T-cell (primary cell): ENCODE measurements at regions not wholly inside any gene's neighbourhood (a gene's known extent, or its start where the extent isn't known, plus 50 kb on each side); places are given as distances from the start of the nearest gene placed in this dataset.

Source experiments
- ATAC-seq, 4 experiments: fragments of 200-7000 bp in 3 of 4; fragments of 150-1000 bp in 1 of 4; cut with Tn5 transposase; replicated peaks in 1 of 4; 1 replicate in 3 of 4; 2 replicates in 1 of 4; pipeline ENCODE4 v1.10.0; 2021; ENCODE audit warnings: moderate library complexity in 3 of 4, mild to moderate bottlenecking in 2 of 4, moderate number of reproducible peaks in 1 of 4
- CTCF ChIA-PET, 2 donors: fragments of 300-600 bp; sonication (Branson Sonifier 250); formaldehyde crosslinking; loops; one replicate each; lab custom pipeline; 2022; ENCODE audit warnings: antibody characterized with exemption in 2 of 2; lab: Charles Lee
- POLR2A ChIA-PET, 2 donors: fragments of 300-600 bp; sonication (Branson Sonifier 250); formaldehyde crosslinking; loops; one replicate each; lab custom pipeline; 2022; ENCODE audit warnings: antibody characterized with exemption in 2 of 2; lab: Charles Lee
- DNase-seq, 35 experiments: peaks; one replicate each; pipeline versions ENCODE4 v3.0.0 to v3.0.0-alpha.2; 2013 to 2023
- H3K27ac ChIP-seq: one replicate; pipeline ENCODE4 v1.5.1; 2013; ENCODE audit warnings: low read length
- H3K27me3 ChIP-seq, 2 experiments: replicated peaks in 1 of 2; 1 replicate in 1 of 2; 2 replicates in 1 of 2; pipeline versions ENCODE4 v1.6.1 to v1.7.0; 2013; ENCODE audit warnings: low read length in 1 of 2, mixed read lengths in 1 of 2; ENCODE audit not compliant: control insufficient read depth in 2 of 2, insufficient read depth in 2 of 2; ENCODE audit errors: extremely low read depth in 1 of 2
- H3K36me3 ChIP-seq, 2 donors: 1 replicate in 1 of 2; 2 replicates in 1 of 2; pipeline versions ENCODE4 v1.6.1 to v1.7.0; 2013; ENCODE audit warnings: low read length in 1 of 2; ENCODE audit not compliant: control insufficient read depth in 2 of 2, insufficient read depth in 1 of 2; ENCODE audit errors: extremely low read depth in 1 of 2
- H3K4me1 ChIP-seq, 2 experiments: 1 replicate in 1 of 2; 2 replicates in 1 of 2; pipeline versions ENCODE4 v1.6.1 to v1.7.0; 2013; ENCODE audit warnings: low read length in 2 of 2, mixed read lengths in 1 of 2; ENCODE audit not compliant: insufficient read depth in 2 of 2, control insufficient read depth in 1 of 2; ENCODE audit errors: extremely low read depth in 1 of 2
- H3K4me3 ChIP-seq, 2 donors: 1 replicate in 1 of 2; 2 replicates in 1 of 2; pipeline versions ENCODE4 v1.5.1 to v1.7.0; 2013; ENCODE audit warnings: mild to moderate bottlenecking in 2 of 2, low read length in 1 of 2, moderate library complexity in 1 of 2; ENCODE audit not compliant: control insufficient read depth in 1 of 2; ENCODE audit errors: extremely low read depth in 1 of 2
- H3K9me3 ChIP-seq: 2 replicates; pipeline ENCODE4 v1.7.0; 2013
- H3K27ac Mint-ChIP-seq, 2 donors: one replicate each; pipeline ENCODE4 v1.8.0; 2020 to 2021; ENCODE audit warnings: mild to moderate bottlenecking in 2 of 2, mixed read lengths in 2 of 2
- H3K27me3 Mint-ChIP-seq, 2 donors: one replicate each; pipeline ENCODE4 v1.8.0; 2021 to 2022; ENCODE audit warnings: mixed read lengths in 2 of 2
- H3K36me3 Mint-ChIP-seq: one replicate; pipeline ENCODE4 v1.8.0; 2021; ENCODE audit warnings: mixed read lengths
- H3K4me1 Mint-ChIP-seq, 3 donors: one replicate each; pipeline ENCODE4 v1.8.0; 2020 to 2022; ENCODE audit warnings: mixed read lengths in 3 of 3, mild to moderate bottlenecking in 1 of 3
- H3K4me3 Mint-ChIP-seq, 3 donors: one replicate each; pipeline ENCODE4 v1.8.0; 2020 to 2022; ENCODE audit warnings: mild to moderate bottlenecking in 3 of 3, mixed read lengths in 3 of 3, moderate library complexity in 3 of 3
- H3K9me3 Mint-ChIP-seq, 3 donors: one replicate each; pipeline ENCODE4 v1.8.0; 2020 to 2022; ENCODE audit warnings: mixed read lengths in 3 of 3
- WGBS: methylation state at CpG from one replicate; pipeline ENCODE4 v1.1.5; 2013; ENCODE audit warnings: missing lambda C conversion rate; ENCODE audit not compliant: insufficient coverage; 5-methylcytosine and 5-hydroxymethylcytosine counted together

DNA sequence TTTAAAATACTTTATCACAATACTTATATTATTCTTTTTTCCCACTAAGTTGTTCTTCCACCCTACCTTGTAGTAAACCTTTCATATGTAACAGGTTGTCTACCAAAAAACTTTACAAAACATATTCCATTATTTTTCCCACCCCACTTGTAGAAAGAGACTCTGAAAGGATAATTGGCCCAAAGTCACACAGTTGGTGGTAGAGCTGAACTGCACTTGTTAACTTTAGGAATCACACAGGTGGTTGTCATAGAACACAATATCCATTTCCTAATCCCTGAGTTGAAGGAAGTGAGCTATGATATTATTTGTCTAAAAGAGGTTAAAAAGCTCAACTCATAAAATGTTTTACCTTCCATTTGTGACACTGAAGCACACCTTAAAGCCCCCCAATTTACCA lies 188.8 kb upstream of the FOXP2 start:
- H3K27me3 ChIP-seq = peaks cover 0 to 2% of the 10 kb centered on the region in 2 experiments
- no peaks in the 10 kb centered on the region for H3K36me3 ChIP-seq
- Mint-ChIP-seq H3K36me3 (no peaks in the 10 kb centered on the region), H3K27ac (no peak overlapping the region), H3K27me3 (no peaks in the 10 kb centered on the region), H3K4me1 (no peaks in the 10 kb centered on the region), H3K4me3 (no peak overlapping the region), H3K9me3 (peaks cover 0 to 3% (median 0%) of the 10 kb centered on the region in 3 donors)
- ChIA-PET CTCF (no interaction called here), POLR2A (no interaction called here)
- no peak overlapping the region for H3K4me3 ChIP-seq
- DNase-seq (no peak), ATAC-seq (no peak)
- H3K9me3 ChIP-seq = no peaks in the 10 kb centered on the region
- H3K27ac ChIP-seq = no peak overlapping the region
- H3K4me1 ChIP-seq = no peaks in the 10 kb centered on the region

DNA sequence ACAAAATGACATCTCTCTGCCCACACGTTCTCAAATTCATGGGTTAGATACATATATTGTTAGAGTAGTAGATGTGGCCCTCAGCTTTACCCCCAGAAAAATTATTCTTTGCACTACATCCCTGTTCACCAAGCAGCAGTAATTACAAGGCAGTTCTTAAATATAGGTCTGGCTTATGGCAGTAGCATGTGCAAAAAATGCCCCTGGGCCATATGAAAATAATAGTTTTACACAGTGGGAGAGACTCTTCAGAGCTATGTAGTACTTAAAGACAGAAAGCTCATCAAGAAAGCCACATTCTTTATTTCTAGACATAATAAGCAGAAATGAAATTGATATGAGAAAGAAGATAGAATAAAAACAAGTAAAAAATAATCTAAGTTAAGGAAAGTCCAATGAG lies 196.3 kb upstream of the FOXP2 start:
- H3K36me3 ChIP-seq = no peaks in the 10 kb centered on the region
- DNase-seq = no peak
- no peaks in the 10 kb centered on the region for H3K4me1 ChIP-seq
- Mint-ChIP-seq H3K27me3 (peaks cover 0 to 4% of the 10 kb centered on the region in 2 donors), H3K27ac (no peak overlapping the region), H3K4me1 (no peaks in the 10 kb centered on the region), H3K36me3 (no peaks in the 10 kb centered on the region), H3K9me3 (peaks cover 0 to 3% (median 0%) of the 10 kb centered on the region in 3 donors), H3K4me3 (no peak overlapping the region)
- no peaks in the 10 kb centered on the region for H3K27me3 ChIP-seq
- ATAC-seq = no peak
- no CpG with 5 or more reads among the region's 1 CpG for WGBS
- no peak overlapping the region for H3K4me3 ChIP-seq
- CTCF ChIA-PET = no interaction called here
- no peak overlapping the region for H3K27ac ChIP-seq
- POLR2A ChIA-PET = no interaction called here
- no peaks in the 10 kb centered on the region for H3K9me3 ChIP-seq

DNA sequence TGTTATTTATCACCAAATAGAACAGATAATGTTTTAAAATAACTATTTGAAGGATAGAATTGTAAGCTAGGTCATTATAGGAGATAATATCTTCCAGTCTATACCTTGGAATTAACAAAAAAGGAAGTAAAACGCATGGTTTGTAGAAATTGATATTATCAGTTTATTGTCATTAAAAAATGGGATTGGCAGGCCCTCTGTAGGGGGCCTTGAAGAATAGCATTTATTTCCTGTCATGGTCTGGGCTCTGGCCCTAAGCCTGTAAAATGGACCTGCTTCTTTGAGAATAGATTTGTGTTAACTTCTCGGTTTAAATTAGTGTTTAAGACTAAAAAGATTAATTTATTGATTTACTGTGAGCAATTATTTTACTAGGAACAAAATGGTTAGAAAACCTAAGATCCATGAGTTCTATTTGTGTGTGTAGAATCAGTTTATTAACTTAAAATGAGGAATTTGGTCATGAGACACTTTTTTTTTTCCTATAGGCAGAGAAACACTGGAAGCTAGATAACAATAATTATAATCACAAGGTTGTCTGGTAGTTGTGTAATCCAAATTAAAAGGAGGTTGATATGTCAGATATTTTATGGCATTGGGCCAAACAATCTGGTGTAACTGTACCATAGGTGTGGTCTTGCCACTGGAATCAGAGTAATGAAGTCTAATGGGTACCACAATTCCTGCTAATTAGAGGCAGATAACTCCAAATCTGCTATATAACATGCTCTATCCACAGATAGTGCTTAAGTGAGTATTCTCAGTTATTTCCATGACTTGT lies 197.4 kb upstream of the FOXP2 start:
- no peaks in the 10 kb centered on the region for H3K36me3 Mint-ChIP-seq
- peaks cover 0 to 4% of the 10 kb centered on the region in 2 donors for H3K27me3 Mint-ChIP-seq
- Histone ChIP-seq H3K36me3 (no peaks in the 10 kb centered on the region), H3K9me3 (no peaks in the 10 kb centered on the region), H3K4me3 (no peak overlapping the region), H3K4me1 (no peaks in the 10 kb centered on the region), H3K27ac (no peak overlapping the region), H3K27me3 (no peaks in the 10 kb centered on the region)
- POLR2A ChIA-PET = no interaction called here
- CTCF ChIA-PET = no interaction called here
- peaks cover 0 to 3% (median 0%) of the 10 kb centered on the region in 3 donors for H3K9me3 Mint-ChIP-seq
- no peaks in the 10 kb centered on the region for H3K4me1 Mint-ChIP-seq
- no peak overlapping the region for H3K27ac Mint-ChIP-seq
- DNase-seq (no peak), ATAC-seq (no peak)
- WGBS = no CpG with 5 or more reads among the region's 2 CpGs
- no peak overlapping the region for H3K4me3 Mint-ChIP-seq

DNA sequence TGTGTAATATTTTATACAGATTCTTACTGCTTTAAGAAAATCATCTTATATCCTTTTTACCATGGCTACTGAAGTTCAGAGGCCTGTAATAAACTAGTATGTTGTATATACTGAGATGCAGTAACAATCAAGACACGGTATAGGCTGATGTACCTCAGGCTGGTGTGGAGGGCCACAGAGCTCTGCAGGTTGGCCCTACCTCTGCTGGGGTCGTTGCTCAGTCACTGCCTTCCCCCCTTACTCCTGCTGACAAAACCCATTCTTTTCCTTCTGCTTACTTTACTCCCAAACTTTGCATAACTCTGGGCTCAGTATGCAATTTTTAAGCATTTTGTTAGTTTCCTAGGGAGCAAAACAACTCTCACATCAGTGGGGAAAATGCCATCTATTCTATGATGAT lies 200.1 kb upstream of the FOXP2 start:
- Histone ChIP-seq H3K4me3 (no peak overlapping the region), H3K9me3 (no peaks in the 10 kb centered on the region), H3K27me3 (peaks cover 0 to 7% of the 10 kb centered on the region in 2 experiments), H3K27ac (no peak overlapping the region), H3K4me1 (no peaks in the 10 kb centered on the region), H3K36me3 (no peaks in the 10 kb centered on the region)
- ATAC-seq (no peak), DNase-seq (no peak)
- Mint-ChIP-seq H3K27ac (no peak overlapping the region), H3K27me3 (peaks cover under 1 to 1% of the 10 kb centered on the region in 2 donors), H3K4me1 (no peaks in the 10 kb centered on the region), H3K4me3 (no peak overlapping the region), H3K9me3 (no peaks in the 10 kb centered on the region), H3K36me3 (no peaks in the 10 kb centered on the region)
- ChIA-PET CTCF (no interaction called here), POLR2A (no interaction called here)
- 25% methylated on average over 1 of the region's 2 CpGs for WGBS

DNA sequence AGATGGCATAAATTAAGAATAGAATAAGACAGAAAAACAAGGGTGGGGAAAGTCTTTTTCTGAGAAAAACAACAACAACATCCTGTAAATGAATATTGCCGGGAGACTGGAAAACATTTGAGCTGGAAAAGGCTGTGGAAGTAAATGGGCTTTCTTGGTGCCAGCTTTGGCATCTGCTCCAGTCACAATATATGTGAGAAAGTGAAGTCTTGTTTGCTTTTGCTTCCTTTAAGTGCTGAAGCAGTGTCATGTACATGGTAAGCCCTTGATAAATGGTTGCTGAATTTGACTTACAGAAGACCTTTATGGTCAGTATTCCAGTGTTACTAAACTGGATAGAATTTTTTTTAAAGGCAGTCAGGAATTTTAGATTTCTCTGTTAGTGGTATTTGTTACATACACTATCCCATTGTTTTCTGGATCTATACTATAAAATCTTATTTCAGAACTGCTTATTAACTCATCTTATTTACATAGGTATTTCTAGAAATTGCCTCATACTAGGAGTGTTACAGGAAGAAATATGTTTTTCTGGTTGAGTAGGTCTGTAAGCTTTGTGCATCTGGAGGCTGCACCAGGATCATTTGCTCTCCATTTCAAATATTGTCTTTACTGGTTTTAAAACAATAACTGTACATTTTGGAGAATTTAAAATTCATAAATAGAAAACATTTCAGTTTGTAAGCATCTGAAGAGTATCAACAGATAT lies 201.7 kb upstream of the FOXP2 start:
- ChIA-PET CTCF (no interaction called here), POLR2A (interaction anchor here in 1 of 2 donors (0.8 kb wide), 1 partner anchor 1654 kb away, joined by 3 read pairs; no protein-coding TSS in a partner anchor)
- H3K27me3 ChIP-seq = peaks cover 0 to 7% of the 10 kb centered on the region in 2 experiments
- Mint-ChIP-seq H3K27ac (no peak overlapping the region), H3K4me1 (no peaks in the 10 kb centered on the region), H3K27me3 (peaks cover 0 to 1% of the 10 kb centered on the region in 2 donors), H3K4me3 (no peak overlapping the region), H3K9me3 (peaks cover 0 to 2% (median 0%) of the 10 kb centered on the region in 3 donors), H3K36me3 (no peaks in the 10 kb centered on the region)
- no peaks in the 10 kb centered on the region for H3K4me1 ChIP-seq
- 100% methylated on average over 1 of the region's 1 CpG for WGBS
- ATAC-seq (no peak), DNase-seq (no peak)
- no peaks in the 10 kb centered on the region for H3K9me3 ChIP-seq
- H3K36me3 ChIP-seq = no peaks in the 10 kb centered on the region
- no peak overlapping the region for H3K4me3 ChIP-seq
- no peak overlapping the region for H3K27ac ChIP-seq

DNA sequence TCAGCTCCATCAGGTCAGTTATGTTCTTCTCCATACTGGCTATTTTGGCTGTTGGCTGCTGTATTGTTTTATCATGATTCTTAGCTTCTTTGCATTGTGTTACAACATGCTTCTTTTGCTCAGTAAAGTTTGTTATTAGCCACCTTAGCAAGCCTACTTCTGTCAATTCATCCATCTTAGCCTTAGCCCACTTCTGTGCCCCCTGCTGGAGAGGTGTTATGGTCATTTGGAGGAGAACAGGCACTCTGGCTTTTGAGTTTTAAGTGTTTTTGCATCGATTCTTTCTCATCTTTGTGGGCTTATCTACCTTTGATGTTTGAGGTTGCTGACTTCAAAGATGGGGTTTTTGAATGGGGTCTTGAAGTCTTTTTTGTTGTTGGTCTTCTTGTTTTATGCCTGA lies 204.6 kb upstream of the FOXP2 start:
- H3K27me3 Mint-ChIP-seq = peaks cover 0 to 1% of the 10 kb centered on the region in 2 donors
- H3K27ac Mint-ChIP-seq = no peak overlapping the region
- H3K4me1 ChIP-seq = no peaks in the 10 kb centered on the region
- peaks cover 0 to 7% of the 10 kb centered on the region in 2 experiments for H3K27me3 ChIP-seq
- ATAC-seq (no peak), DNase-seq (no peak)
- no peaks in the 10 kb centered on the region for H3K4me1 Mint-ChIP-seq
- WGBS = no CpG with 5 or more reads among the region's 1 CpG
- no peak overlapping the region for H3K27ac ChIP-seq
- no peaks in the 10 kb centered on the region for H3K36me3 ChIP-seq
- ChIA-PET POLR2A (no interaction called here), CTCF (no interaction called here)
- no peak overlapping the region for H3K4me3 Mint-ChIP-seq
- peaks cover 0 to 2% (median 0%) of the 10 kb centered on the region in 3 donors for H3K9me3 Mint-ChIP-seq
- H3K36me3 Mint-ChIP-seq = no peaks in the 10 kb centered on the region
- H3K4me3 ChIP-seq = no peak overlapping the region
- no peaks in the 10 kb centered on the region for H3K9me3 ChIP-seq
